Suppressor macrophage (primary cell): ENCODE measurements at regions not wholly inside any gene's neighbourhood (a gene's known extent, or its start where the extent isn't known, plus 50 kb on each side); places are given as distances from the start of the nearest gene placed in this dataset.
"Not testable (repeated sequence)": the region's sequence is repeated elsewhere in the genome, so short reads cannot be mapped to it uniquely, and the experiment has no call there.

Source experiments
- DNase-seq, 4 experiments: peaks; one replicate each; pipeline ENCODE4 v3.0.0-alpha.2; 2020 to 2022

- no peak for DNase-seq
Measured at GRCh38 chr6:67735623-67736022, 899.5 kb upstream of the ADGRB3 start.

DNA sequence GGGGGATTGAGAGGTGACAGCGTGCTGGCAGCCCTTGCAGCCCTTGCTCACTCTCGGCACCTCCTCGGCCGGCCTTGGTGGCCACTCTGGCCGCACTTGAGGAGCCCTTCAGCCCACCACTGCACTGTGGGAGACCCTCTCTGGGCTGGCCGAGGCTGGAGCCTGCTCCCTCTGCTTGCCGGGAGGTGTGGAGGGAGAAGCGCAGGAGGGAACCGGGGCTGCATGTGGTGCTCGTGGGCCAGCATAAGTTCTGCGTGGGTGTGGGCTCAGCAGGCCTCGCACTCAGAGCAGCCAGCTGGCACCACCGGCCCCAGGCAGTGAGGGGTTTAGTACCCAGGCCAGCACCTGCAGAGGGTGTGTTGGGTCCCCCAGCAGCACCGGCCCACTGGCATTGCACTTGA is 912.2 kb upstream of the ADGRB3 start:
- no peak for DNase-seq

DNA sequence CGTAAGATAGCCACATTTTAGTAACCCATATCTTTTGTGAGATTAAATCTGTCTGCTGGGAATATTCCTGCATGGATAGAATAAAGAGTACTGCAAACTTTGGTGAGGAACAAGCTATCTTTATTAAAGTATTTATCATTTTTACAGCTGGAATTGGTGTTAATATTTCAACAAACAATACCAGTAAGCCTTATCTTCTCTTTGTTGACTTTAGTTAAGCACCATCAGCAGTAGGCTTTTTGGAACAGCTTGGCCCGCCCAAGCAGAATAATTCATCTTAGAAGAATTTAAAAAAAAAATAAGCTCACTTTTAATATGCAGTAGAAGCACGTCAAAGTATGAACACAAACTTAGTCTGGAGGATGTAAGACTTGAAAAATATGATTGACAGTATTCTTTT is 917.8 kb upstream of the ADGRB3 start:
- no peak for DNase-seq

GRCh38 chr6:67706388-67706787 is 928.7 kb upstream of the ADGRB3 start:
- no peak for DNase-seq

- DNase-seq: no peak
Measured at GRCh38 chr6:67698534-67698933, 936.5 kb upstream of the ADGRB3 start.

DNA sequence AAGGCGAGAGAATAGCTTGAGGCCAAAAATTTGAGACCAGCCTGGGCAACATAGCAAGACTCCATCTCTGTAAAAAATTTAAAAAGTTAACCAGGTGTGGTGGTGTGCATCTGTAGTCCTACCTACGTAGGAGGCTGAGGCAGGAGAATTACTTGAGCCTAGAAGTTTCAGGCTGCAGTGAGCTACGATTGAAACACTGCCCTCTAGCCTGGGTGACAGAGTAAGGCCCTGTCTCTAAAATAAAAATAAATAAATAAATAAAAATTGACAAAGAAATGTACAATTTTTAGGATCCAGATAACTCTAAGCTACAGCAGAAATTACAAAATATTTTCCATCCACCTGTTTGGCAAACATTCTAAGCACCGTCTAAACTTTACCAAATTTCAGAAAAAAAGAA is 941.0 kb upstream of the ADGRB3 start:
- no peak for DNase-seq

- DNase-seq: no peak
Measured at GRCh38 chr6:67689329-67689728, 945.8 kb upstream of the ADGRB3 start.

DNA sequence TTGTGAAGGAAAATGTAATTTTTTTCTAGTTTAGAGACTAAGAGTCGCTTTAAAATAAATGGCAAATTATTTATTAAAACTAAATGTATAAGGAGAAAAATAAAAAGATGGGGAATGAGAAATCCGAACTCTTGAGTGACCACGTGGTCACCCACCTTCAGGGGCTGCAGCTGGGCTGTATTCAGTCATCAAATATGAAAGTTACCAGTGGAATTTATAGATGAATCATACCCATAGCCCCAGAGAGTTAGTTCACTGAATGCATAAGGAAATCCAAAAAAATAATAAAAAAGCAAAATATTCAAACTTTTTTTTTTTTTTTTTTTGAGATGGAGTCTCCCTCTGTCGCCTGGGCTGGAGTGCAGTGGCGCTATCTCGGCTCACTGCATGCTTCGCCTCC is 947.7 kb upstream of the ADGRB3 start:
- DNase-seq: no peak

GRCh38 chr6:67686225-67686624 is 948.9 kb upstream of the ADGRB3 start:
- not testable (repeated sequence) for DNase-seq

DNA sequence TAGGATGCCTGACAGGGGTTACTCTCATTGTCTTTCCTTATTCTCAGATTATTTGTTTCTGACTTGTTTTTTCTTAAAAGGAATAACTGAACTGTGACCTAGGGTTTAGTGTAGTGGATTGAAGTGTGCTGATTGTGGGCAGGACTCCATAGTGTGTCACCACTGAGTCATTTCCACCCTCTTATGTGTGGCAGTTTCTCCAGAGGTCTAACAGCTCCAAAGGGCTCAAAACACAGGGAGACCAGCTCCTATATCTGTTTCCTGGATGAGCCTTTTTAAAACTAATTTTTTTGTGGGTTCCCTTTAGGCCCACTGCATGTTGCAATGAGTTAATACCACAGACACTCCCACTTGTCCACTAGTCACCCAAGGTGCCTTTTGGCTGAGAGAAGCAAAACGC is 951.1 kb upstream of the ADGRB3 start:
- no peak for DNase-seq

- DNase-seq: no peak
Measured at GRCh38 chr6:67680297-67680932, 954.7 kb upstream of the ADGRB3 start.

GRCh38 chr6:67679566-67680296 is 955.4 kb upstream of the ADGRB3 start:
- DNase-seq: no peak

GRCh38 chr6:67676892-67677291 is 958.2 kb upstream of the ADGRB3 start:
- DNase-seq: no peak

DNA sequence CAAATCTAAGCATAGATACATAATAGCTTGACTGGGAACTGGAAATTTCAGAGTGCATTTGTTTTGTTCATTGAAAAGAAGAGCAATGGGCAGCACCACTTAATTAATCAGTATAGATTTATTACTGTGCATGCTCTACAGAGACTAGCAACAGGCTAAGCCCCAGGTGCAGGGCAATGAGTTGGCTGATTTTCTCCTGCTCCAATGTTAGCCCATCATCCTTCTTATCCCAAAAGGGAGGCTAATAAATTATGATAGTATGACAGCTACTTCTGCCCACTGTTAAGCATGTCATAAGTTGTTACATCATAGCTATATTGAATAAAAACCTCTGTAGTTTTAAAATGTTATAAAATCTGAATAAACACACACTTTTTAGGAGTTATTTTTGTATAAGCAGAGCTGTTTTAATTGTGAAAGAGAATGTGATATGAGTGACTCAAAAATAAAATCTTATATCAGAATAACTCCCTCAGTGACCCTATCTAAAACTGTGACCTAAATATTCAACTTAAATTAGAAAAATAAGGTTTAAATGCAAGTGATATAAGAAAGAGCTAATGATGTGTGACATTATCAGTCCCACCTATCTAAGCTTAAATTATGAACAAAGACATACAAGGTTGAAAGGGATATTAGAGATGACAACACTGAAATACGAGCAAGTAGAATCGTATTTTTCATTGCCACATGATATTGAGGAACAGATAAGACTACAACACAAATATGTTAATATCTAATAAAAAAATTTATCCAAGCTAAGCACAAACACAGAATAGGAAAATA is 967.3 kb upstream of the ADGRB3 start:
- DNase-seq: no peak

- no peak for DNase-seq
Measured at GRCh38 chr6:67666177-67666964, 968.7 kb upstream of the ADGRB3 start.

GRCh38 chr6:67664942-67665341 is 970.1 kb upstream of the ADGRB3 start:
- no peak for DNase-seq

- DNase-seq: no peak
Measured at GRCh38 chr6:67663105-67663895, 971.8 kb upstream of the ADGRB3 start.

DNA sequence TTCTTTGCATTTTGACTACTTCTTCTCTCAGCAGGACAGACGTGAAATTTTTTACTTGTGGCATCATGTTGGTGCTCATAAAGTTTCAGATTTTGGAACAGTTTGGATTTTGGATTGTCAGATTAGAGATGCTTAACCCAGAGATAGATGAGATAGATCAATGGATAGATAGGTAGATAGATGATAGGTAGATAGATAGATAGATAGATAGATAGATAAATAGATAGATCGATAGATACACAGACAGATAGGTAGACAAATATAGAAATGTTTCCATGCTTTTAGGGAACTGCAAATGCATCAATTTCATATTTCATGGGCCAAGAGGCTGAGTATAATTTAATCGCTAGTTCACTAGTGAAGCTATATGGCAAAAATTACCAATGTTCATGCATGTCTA is 981.5 kb upstream of the ADGRB3 start:
- no peak for DNase-seq

- DNase-seq: no peak
Measured at GRCh38 chr6:67646550-67646949, 988.5 kb upstream of the ADGRB3 start.

- no peak for DNase-seq
Measured at GRCh38 chr6:67643281-67643680, 991.8 kb upstream of the ADGRB3 start.

- DNase-seq: no peak
Measured at GRCh38 chr6:67642582-67642981, 992.5 kb upstream of the ADGRB3 start.

DNA sequence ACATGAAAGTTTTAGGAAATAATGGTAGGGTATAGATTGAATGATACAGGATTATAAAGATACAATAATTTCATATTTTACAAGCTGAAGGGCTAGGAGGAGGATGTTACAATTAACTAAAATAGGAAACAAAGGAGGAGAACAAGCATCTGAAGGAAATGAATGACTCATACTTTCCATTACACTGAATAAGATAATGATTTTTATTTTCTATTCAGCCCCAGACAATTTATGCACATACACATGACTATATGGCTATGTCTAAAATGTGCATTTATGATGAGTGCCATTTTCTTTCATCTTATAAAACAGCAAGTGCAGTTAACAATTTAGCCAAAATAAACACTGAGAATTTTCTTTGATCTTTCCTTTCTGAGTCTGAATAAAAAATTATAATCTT is 994.6 kb upstream of the ADGRB3 start:
- no peak for DNase-seq
